ENCODE measurements at regions not wholly inside any gene's neighbourhood (a gene's known extent, or its start where the extent isn't known, plus 50 kb on each side); places are given as distances from the start of the nearest gene placed in this dataset.

DNA sequence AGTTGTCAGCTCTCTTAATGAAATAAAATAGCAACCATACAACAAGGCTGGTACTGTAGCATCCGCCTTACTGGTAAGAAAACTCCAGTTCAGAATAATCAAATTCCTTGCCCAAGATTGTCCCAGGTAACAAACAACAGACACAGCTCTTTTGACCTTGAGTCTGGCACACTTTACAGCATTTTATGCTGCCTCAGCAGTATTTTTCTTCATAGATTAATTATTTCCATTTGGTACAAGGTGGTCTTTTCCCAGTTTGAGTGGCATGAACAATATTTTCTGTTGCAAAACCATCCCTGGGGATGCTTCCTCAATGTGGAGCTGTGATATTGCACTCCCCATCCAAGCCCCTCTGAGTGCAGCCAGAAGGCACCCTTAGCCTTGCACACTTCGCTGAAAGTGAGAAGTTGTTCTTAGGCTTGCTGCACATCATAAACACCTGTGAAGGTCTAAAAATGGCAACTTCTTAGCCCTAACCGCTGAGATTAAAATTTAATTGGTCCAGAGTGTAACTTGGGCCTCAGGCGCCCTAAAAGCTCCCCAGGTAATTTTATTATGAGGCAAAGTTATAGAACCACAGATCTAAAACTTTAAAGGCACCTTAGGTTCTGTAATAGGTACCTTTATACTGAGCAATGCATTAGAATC is 523.3 kb downstream of the CMPK2 start:
- peaks cover 21% of the 10 kb centered on the region for H3K4me1 Mint-ChIP-seq
- H3K4me3 Mint-ChIP-seq, result no peak overlapping the region
- H3K9me3 Mint-ChIP-seq, result peaks cover 4% of the 10 kb centered on the region
- H3K27me3 Mint-ChIP-seq (ENCODE audit: low read depth, poor library complexity), result no peaks in the 10 kb centered on the region
- no peak overlapping the region for H3K27ac Mint-ChIP-seq
- no peak for DNase-seq
- TF ChIP-seq CTCF (IDR thresholded peaks at IDR 0.05), result no peak
- no peaks in the 10 kb centered on the region for H3K36me3 Mint-ChIP-seq (ENCODE audit: low read depth)

- H3K27me3 Mint-ChIP-seq (ENCODE audit: low read depth, poor library complexity), result no peaks in the 10 kb centered on the region
- no peaks in the 10 kb centered on the region for H3K36me3 Mint-ChIP-seq (ENCODE audit: low read depth)
- peaks cover 4% of the 10 kb centered on the region for H3K9me3 Mint-ChIP-seq
- TF ChIP-seq CTCF (IDR thresholded peaks at IDR 0.05), result no peak
- H3K27ac Mint-ChIP-seq, result no peak overlapping the region
- H3K4me3 Mint-ChIP-seq, result no peak overlapping the region
- peaks cover 15% of the 10 kb centered on the region for H3K4me1 Mint-ChIP-seq
- DNase-seq, result no peak
These were observed 522.6 kb downstream of the CMPK2 start for GRCh38 chr2:6343076-6343475.

GRCh38 chr2:6352247-6352646 is 513.5 kb downstream of the CMPK2 start:
- Mint-ChIP-seq H3K4me1 (peaks cover 26% of the 10 kb centered on the region), H3K27me3 (ENCODE audit: low read depth, poor library complexity) (no peaks in the 10 kb centered on the region), H3K36me3 (ENCODE audit: low read depth) (peaks cover 5% of the 10 kb centered on the region), H3K27ac (peak overlapping the region; percentile 86), H3K4me3 (no peak overlapping the region), H3K9me3 (peaks cover 13% of the 10 kb centered on the region)
- no peak for TF ChIP-seq CTCF (IDR thresholded peaks at IDR 0.05)
- DNase-seq, result no peak

GRCh38 chr2:6352906-6353515 is 512.7 kb downstream of the CMPK2 start:
- peaks cover 13% of the 10 kb centered on the region for H3K9me3 Mint-ChIP-seq
- DNase-seq, result peak; percentile 69
- peaks cover 31% of the 10 kb centered on the region for H3K4me1 Mint-ChIP-seq
- H3K36me3 Mint-ChIP-seq (ENCODE audit: low read depth), result peaks cover 5% of the 10 kb centered on the region
- TF ChIP-seq CTCF (IDR thresholded peaks at IDR 0.05), result peak; percentile 66
- no peaks in the 10 kb centered on the region for H3K27me3 Mint-ChIP-seq (ENCODE audit: low read depth, poor library complexity)
- no peak overlapping the region for H3K4me3 Mint-ChIP-seq
- H3K27ac Mint-ChIP-seq, result peak overlapping the region; percentile 17

- Mint-ChIP-seq H3K36me3 (ENCODE audit: low read depth) (peaks cover 5% of the 10 kb centered on the region), H3K9me3 (peaks cover 13% of the 10 kb centered on the region), H3K4me3 (no peak overlapping the region), H3K4me1 (peaks cover 35% of the 10 kb centered on the region), H3K27me3 (ENCODE audit: low read depth, poor library complexity) (no peaks in the 10 kb centered on the region), H3K27ac (peak overlapping the region; percentile 17)
- DNase-seq, result no peak
- TF ChIP-seq CTCF (IDR thresholded peaks at IDR 0.05), result no peak
These were observed 512.0 kb downstream of the CMPK2 start for GRCh38 chr2:6353669-6354068.

- Mint-ChIP-seq H3K27ac (no peak overlapping the region), H3K4me1 (peaks cover 40% of the 10 kb centered on the region), H3K36me3 (ENCODE audit: low read depth) (peaks cover 5% of the 10 kb centered on the region), H3K9me3 (peaks cover 13% of the 10 kb centered on the region), H3K27me3 (ENCODE audit: low read depth, poor library complexity) (no peaks in the 10 kb centered on the region), H3K4me3 (no peak overlapping the region)
- TF ChIP-seq CTCF (IDR thresholded peaks at IDR 0.05), result no peak
- no peak for DNase-seq
These were observed 511.2 kb downstream of the CMPK2 start for GRCh38 chr2:6354546-6354945.
